Ovary (tissue), 3 donors: ENCODE measurements at regions not wholly inside any gene's neighbourhood (a gene's known extent, or its start where the extent isn't known, plus 50 kb on each side); places are given as distances from the start of the nearest gene placed in this dataset.

ENCODE experiments used
- EP300 ChIP-seq: sonication (generic); formaldehyde crosslinking; IDR thresholded peaks from one replicate; pipeline ENCODE4 v1.6.1; 2017; ENCODE audit warnings: antibody characterized with exemption
- POLR2A ChIP-seq: fragments of 450-650 bp; IDR thresholded peaks from one replicate; pipeline ENCODE4 v1.6.1; 2017; ENCODE audit warnings: antibody characterized with exemption, mild to moderate bottlenecking, moderate library complexity
- TF ChIP-seq, protein P1 (sequence below), 3 donors: fragments of 450-650 bp in 2 of 3; fragments of 200-600 bp in 1 of 3; IDR thresholded peaks; one replicate each; pipeline versions ENCODE4 v1.5.1 to v1.8.0; 2016 to 2022; ENCODE audit warnings: antibody characterized with exemption in 3 of 3, mild to moderate bottlenecking in 1 of 3
- donor health status: DM: no; HTN: no; CAD: no.

DNA sequence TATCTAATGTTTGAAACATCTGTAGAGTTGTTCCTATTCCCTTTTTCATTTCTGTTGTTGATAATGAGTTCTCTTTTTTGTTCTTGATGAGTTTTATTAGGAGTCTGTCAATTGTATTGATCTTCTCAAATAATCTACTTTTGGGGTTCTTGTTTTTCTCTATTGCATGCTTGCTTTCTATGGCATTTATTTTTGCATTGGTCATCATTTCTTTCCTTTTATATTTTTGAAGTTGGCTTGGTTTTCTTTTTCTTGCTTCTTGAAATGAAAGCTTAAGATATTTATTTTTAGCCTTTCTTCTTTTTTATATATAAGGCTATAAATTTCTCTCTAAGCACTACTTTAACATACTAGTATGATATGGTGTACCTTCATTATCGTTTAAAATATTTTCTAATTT, 381.8 kb downstream of the NPHP4 start:
- TF ChIP-seq, protein P1, sequence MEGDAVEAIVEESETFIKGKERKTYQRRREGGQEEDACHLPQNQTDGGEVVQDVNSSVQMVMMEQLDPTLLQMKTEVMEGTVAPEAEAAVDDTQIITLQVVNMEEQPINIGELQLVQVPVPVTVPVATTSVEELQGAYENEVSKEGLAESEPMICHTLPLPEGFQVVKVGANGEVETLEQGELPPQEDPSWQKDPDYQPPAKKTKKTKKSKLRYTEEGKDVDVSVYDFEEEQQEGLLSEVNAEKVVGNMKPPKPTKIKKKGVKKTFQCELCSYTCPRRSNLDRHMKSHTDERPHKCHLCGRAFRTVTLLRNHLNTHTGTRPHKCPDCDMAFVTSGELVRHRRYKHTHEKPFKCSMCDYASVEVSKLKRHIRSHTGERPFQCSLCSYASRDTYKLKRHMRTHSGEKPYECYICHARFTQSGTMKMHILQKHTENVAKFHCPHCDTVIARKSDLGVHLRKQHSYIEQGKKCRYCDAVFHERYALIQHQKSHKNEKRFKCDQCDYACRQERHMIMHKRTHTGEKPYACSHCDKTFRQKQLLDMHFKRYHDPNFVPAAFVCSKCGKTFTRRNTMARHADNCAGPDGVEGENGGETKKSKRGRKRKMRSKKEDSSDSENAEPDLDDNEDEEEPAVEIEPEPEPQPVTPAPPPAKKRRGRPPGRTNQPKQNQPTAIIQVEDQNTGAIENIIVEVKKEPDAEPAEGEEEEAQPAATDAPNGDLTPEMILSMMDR (IDR thresholded peaks at IDR 0.05), result no peak
- no peak for TF ChIP-seq POLR2A
- no peak for TF ChIP-seq EP300
